HG03103 (cell line): ENCODE measurements at regions not wholly inside any gene's neighbourhood (a gene's known extent, or its start where the extent isn't known, plus 50 kb on each side); places are given as distances from the start of the nearest gene placed in this dataset.
"Not testable (repeated sequence)": the region's sequence is repeated elsewhere in the genome, so short reads cannot be mapped to it uniquely, and the experiment has no call there.

ENCODE experiments used
- ATAC-seq: cut with Tn5 transposase; IDR thresholded peaks from one replicate; pipeline ENCODE4 v1.9.1; 2021; ENCODE audit warnings: low read depth; ENCODE audit not compliant: unreplicated experiment

- no peak for ATAC-seq
Measured at GRCh38 chr9:31470051-31470450, 914.4 kb upstream of the ACO1 start.

- ATAC-seq, result no peak
Measured at GRCh38 chr9:31471010-31471409, 913.4 kb upstream of the ACO1 start.

GRCh38 chr9:31486630-31487029, 897.8 kb upstream of the ACO1 start:
- ATAC-seq, result no peak

GRCh38 chr9:31490551-31491106, 893.8 kb upstream of the ACO1 start:
- no peak for ATAC-seq

- ATAC-seq, result no peak
Measured at GRCh38 chr9:31492229-31492628, 892.2 kb upstream of the ACO1 start.

- no peak for ATAC-seq
Measured at GRCh38 chr9:31500422-31500821, 884.0 kb upstream of the ACO1 start.

- no peak for ATAC-seq
Measured at GRCh38 chr9:31519011-31519410, 865.4 kb upstream of the ACO1 start.

- ATAC-seq, result no peak
Measured at GRCh38 chr9:31519424-31519823, 865.0 kb upstream of the ACO1 start.

GRCh38 chr9:31519826-31520225, 864.6 kb upstream of the ACO1 start:
- no peak for ATAC-seq

GRCh38 chr9:31520301-31521085, 864.0 kb upstream of the ACO1 start:
- no peak for ATAC-seq

GRCh38 chr9:31535651-31536050, 848.8 kb upstream of the ACO1 start:
- ATAC-seq, result no peak

- no peak for ATAC-seq
Measured at GRCh38 chr9:31536471-31536870, 848.0 kb upstream of the ACO1 start.

GRCh38 chr9:31541721-31542281, 842.6 kb upstream of the ACO1 start:
- ATAC-seq, result no peak

- peak; percentile 99 for ATAC-seq
Measured at GRCh38 chr9:31542384-31543055, 841.9 kb upstream of the ACO1 start.

GRCh38 chr9:31554941-31555340, 829.5 kb upstream of the ACO1 start:
- no peak for ATAC-seq

- no peak for ATAC-seq
Measured at GRCh38 chr9:31556667-31557463, 827.6 kb upstream of the ACO1 start.

- ATAC-seq, result not testable (repeated sequence)
Measured at GRCh38 chr9:31572190-31572589, 812.3 kb upstream of the ACO1 start.

- ATAC-seq, result no peak
Measured at GRCh38 chr9:31573561-31573960, 810.9 kb upstream of the ACO1 start.

- no peak for ATAC-seq
Measured at GRCh38 chr9:31574006-31574765, 810.3 kb upstream of the ACO1 start.

GRCh38 chr9:31582071-31582470, 802.4 kb upstream of the ACO1 start:
- ATAC-seq, result no peak
